ENCODE measurements at regions not wholly inside any gene's neighbourhood (a gene's known extent, or its start where the extent isn't known, plus 50 kb on each side); places are given as distances from the start of the nearest gene placed in this dataset.

DNA sequence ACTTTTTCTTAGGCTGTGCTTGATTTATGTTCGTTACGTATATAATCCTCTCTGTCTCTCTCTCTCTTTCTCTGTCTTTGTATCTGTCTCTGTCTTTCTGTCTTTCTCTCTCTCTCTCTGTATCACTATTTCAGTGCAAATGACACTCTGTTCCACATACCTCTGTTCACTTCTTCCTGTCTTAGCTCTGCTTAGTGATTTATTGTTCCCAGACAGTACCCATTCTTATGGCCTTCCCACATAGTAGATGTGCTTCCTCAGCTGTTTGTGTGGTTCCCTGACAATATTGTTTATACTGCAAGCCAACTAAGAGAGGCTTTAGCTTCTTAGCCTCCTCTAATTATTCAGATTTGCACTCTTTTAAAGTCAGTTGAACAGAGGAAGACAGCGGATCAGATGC is 1244.2 kb downstream of the DIAPH3 start:
- DNase-seq (ENCODE audit: low spot score in 2 of 2): no peak
- Histone ChIP-seq H3K27ac (no peak overlapping the region), H3K27me3 (no peaks in the 10 kb centered on the region), H3K4me1 (no peaks in the 10 kb centered on the region), H3K4me3 (no peak overlapping the region), H3K36me3 (no peaks in the 10 kb centered on the region), H3K9me3 (no peaks in the 10 kb centered on the region)
- TF ChIP-seq EP300 (IDR thresholded peaks at IDR 0.05) (no peak), POLR2A (IDR thresholded peaks at IDR 0.05) (no peak)
- TF ChIP-seq, protein P1, sequence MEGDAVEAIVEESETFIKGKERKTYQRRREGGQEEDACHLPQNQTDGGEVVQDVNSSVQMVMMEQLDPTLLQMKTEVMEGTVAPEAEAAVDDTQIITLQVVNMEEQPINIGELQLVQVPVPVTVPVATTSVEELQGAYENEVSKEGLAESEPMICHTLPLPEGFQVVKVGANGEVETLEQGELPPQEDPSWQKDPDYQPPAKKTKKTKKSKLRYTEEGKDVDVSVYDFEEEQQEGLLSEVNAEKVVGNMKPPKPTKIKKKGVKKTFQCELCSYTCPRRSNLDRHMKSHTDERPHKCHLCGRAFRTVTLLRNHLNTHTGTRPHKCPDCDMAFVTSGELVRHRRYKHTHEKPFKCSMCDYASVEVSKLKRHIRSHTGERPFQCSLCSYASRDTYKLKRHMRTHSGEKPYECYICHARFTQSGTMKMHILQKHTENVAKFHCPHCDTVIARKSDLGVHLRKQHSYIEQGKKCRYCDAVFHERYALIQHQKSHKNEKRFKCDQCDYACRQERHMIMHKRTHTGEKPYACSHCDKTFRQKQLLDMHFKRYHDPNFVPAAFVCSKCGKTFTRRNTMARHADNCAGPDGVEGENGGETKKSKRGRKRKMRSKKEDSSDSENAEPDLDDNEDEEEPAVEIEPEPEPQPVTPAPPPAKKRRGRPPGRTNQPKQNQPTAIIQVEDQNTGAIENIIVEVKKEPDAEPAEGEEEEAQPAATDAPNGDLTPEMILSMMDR (IDR thresholded peaks at IDR 0.05): no peak
- WGBS, 2 donors: 91% methylated on average over 3 of the region's 3 CpGs

DNA sequence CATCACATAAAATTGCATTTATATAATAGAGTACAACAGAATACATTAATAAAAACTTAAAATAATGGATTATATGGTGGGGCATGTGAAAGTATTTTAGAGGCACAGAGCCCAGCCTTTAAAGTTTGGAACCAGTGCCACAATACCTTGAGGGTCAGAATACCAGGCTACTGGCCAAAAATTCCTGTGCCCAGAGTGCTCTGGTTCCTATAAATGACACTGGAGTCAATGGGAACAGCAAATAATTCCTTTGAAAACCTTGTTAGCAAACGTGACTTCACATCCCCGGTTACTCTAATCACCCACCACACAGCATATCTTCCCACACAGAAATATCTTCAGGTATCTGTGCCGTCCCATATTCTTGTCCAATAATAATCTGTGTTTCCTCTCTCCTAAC is 1242.6 kb downstream of the DIAPH3 start:
- Histone ChIP-seq H3K36me3 (no peaks in the 10 kb centered on the region), H3K9me3 (no peaks in the 10 kb centered on the region), H3K27ac (no peak overlapping the region), H3K4me1 (no peaks in the 10 kb centered on the region), H3K27me3 (no peaks in the 10 kb centered on the region), H3K4me3 (no peak overlapping the region)
- TF ChIP-seq EP300 (IDR thresholded peaks at IDR 0.05) (no peak), POLR2A (IDR thresholded peaks at IDR 0.05) (no peak)
- TF ChIP-seq, protein P1 (IDR thresholded peaks at IDR 0.05): no peak
- no peak for DNase-seq (ENCODE audit: low spot score in 2 of 2)
- 72 to 87% methylated on average over 3 of the region's 3 CpGs for WGBS, 2 donors

DNA sequence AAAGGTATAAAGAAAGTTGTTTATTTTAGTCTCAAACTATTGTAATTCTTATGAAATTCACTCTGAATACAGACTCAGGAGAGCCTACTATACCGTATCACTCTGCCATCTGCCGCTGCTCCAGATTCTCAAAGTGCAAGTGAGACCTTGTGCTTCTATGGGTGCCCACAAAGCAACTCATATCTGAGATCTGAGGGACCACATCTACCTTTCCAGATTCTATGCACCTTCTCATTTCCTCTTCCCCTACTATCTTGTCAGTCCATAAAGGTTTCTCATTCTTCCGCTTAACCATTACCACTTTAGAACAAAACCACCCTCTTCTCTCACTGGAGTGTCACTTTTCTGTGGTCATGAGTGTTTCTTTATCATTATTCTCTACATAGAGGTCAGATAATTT is 1236.9 kb downstream of the DIAPH3 start:
- TF ChIP-seq, protein P1 (IDR thresholded peaks at IDR 0.05): no peak
- TF ChIP-seq EP300 (IDR thresholded peaks at IDR 0.05): no peak
- TF ChIP-seq POLR2A (IDR thresholded peaks at IDR 0.05): no peak
- H3K27ac ChIP-seq: no peak overlapping the region
- H3K4me3 ChIP-seq: no peak overlapping the region
- WGBS, 2 donors: 92 to 95% methylated on average over 3 of the region's 3 CpGs
- no peaks in the 10 kb centered on the region for H3K36me3 ChIP-seq
- H3K27me3 ChIP-seq: no peaks in the 10 kb centered on the region
- no peaks in the 10 kb centered on the region for H3K4me1 ChIP-seq
- no peak for DNase-seq (ENCODE audit: low spot score in 2 of 2)
- H3K9me3 ChIP-seq: no peaks in the 10 kb centered on the region

DNA sequence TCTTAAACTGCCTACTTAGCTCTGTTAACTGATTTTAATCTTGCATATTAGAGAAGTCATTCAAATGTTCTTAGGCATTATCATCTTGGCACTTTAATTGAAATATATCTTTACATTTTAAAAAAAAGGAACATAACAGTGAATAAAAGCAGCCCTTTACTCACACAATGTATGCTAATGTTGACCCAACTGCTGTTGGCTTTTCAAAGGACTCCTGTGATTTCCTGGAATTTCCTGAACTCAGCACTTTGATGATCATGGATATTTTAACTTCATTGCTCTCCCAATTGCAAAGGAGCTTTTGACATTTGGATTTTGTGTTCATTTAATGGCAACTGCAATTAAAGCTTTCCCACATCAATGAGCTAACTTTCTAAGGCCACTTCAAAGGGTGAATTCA is 1230.3 kb downstream of the DIAPH3 start:
- no peaks in the 10 kb centered on the region for H3K4me1 ChIP-seq
- TF ChIP-seq, protein P1 (IDR thresholded peaks at IDR 0.05): no peak
- TF ChIP-seq POLR2A (IDR thresholded peaks at IDR 0.05) (no peak), EP300 (IDR thresholded peaks at IDR 0.05) (no peak)
- no peak for DNase-seq (ENCODE audit: low spot score in 2 of 2)
- H3K4me3 ChIP-seq: no peak overlapping the region
- H3K9me3 ChIP-seq: no peaks in the 10 kb centered on the region
- H3K27ac ChIP-seq: no peak overlapping the region
- H3K27me3 ChIP-seq: no peaks in the 10 kb centered on the region
- no peaks in the 10 kb centered on the region for H3K36me3 ChIP-seq

DNA sequence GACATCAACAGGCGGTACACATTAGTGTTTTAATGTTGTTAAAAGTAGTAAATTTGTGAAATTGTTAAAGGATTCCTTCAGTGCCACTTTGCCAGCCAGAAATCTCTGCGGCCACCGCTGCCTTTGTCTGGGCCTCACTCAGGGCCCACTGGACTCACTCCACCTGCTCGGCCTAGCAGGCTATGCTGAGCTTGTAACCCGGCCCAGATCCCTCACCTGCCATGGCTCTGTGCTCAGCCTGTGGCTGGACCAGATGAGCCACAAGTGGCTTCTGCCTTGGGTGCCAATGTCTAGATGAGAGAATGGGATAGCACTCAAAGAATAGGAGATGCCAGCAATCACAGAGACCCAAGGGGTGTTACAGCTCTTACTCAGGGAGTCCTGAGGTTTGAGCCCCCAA is 1228.0 kb downstream of the DIAPH3 start:
- Histone ChIP-seq H3K36me3 (no peaks in the 10 kb centered on the region), H3K9me3 (no peaks in the 10 kb centered on the region), H3K4me1 (no peaks in the 10 kb centered on the region), H3K27me3 (no peaks in the 10 kb centered on the region), H3K4me3 (no peak overlapping the region), H3K27ac (no peak overlapping the region)
- DNase-seq (ENCODE audit: low spot score in 2 of 2): no peak
- WGBS, 2 donors: 93 to 96% methylated on average over 5 of the region's 5 CpGs
- TF ChIP-seq, protein P1 (IDR thresholded peaks at IDR 0.05): no peak
- TF ChIP-seq EP300 (IDR thresholded peaks at IDR 0.05) (no peak), POLR2A (IDR thresholded peaks at IDR 0.05) (no peak)

Data from tibial nerve (tissue), 4 donors.